ENCODE measurements at regions not wholly inside any gene's neighbourhood (a gene's known extent, or its start where the extent isn't known, plus 50 kb on each side); places are given as distances from the start of the nearest gene placed in this dataset.

DNA sequence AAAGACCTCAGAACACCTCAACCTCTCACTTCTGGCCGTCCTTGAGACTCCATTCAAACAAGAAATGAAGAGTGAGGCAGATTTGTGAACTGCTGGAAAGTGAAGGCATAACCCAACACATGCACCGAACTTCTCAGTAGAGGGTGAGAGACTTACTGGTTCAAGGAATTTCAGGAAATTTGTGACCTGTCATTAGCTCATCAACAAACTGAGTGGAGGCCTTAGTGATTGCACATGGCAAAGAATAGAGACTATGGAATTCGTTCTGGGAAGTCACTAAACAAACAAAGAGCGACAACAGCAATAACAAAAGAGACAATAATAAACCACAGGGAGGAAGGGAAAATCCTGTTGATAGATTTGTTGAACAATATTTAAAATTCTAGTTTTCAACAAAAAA is 125.0 kb upstream of the AKR1E2 start:
- intact Hi-C loops (cut with DNase I; ENCODE audit: low total_unique reads), result no loop called here
- Histone ChIP-seq H3K27ac (no peak overlapping the region), H3K4me1 (no peaks in the 10 kb centered on the region), H3K27me3 (no peaks in the 10 kb centered on the region), H3K4me3 (no peak overlapping the region), H3K36me3 (ENCODE audit: low read depth, missing control alignments) (no peaks in the 10 kb centered on the region), H3K9me3 (no peaks in the 10 kb centered on the region)
- TF ChIP-seq, protein P1, sequence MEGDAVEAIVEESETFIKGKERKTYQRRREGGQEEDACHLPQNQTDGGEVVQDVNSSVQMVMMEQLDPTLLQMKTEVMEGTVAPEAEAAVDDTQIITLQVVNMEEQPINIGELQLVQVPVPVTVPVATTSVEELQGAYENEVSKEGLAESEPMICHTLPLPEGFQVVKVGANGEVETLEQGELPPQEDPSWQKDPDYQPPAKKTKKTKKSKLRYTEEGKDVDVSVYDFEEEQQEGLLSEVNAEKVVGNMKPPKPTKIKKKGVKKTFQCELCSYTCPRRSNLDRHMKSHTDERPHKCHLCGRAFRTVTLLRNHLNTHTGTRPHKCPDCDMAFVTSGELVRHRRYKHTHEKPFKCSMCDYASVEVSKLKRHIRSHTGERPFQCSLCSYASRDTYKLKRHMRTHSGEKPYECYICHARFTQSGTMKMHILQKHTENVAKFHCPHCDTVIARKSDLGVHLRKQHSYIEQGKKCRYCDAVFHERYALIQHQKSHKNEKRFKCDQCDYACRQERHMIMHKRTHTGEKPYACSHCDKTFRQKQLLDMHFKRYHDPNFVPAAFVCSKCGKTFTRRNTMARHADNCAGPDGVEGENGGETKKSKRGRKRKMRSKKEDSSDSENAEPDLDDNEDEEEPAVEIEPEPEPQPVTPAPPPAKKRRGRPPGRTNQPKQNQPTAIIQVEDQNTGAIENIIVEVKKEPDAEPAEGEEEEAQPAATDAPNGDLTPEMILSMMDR (IDR thresholded peaks at IDR 0.05), result no peak
- TF ChIP-seq POLR2A (IDR thresholded peaks at IDR 0.05), result no peak
- WGBS, 2 donors, result 80 to 88% methylated on average over 4 of the region's 4 CpGs
- no peak for DNase-seq

DNA sequence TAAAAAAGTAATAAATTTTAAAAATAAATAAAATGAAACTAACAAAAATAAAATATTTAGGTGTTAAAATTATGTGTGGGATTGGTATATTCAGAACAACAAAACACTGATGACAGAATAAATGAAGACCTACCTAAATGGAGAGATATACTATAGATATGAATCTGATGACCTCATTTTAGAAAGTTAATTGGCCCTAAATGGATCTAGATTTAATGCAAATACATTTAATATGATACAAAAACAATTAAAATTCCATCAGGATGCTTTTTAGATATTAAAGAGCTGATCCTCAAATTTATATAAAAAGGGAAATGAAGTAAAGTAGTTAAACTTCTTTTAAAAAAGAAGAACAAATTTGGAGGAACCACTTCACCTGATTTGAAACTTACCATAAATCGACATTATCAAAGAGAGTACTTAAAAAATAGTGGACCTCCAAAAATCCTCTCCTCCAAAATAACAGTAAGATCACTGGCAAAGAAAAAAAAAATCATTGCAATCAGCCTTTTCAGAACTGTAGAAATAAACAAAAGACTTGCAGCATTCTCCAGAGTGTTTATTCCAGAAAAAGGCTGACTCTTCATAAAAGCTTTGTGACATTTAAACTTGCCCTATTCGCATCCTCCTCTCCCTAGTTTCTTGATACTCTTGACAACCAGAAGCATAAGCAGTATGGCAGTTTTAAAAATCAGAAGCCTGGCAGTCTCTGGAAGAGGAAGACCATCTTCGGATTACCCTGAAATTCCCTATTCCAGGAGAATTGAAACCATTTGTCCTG is 125.9 kb upstream of the AKR1E2 start:
- DNase-seq, result no peak
- TF ChIP-seq, protein P1 (IDR thresholded peaks at IDR 0.05), result no peak
- TF ChIP-seq POLR2A (IDR thresholded peaks at IDR 0.05), result no peak
- Histone ChIP-seq H3K4me1 (no peaks in the 10 kb centered on the region), H3K9me3 (no peaks in the 10 kb centered on the region), H3K4me3 (no peak overlapping the region), H3K27ac (no peak overlapping the region), H3K36me3 (ENCODE audit: low read depth, missing control alignments) (no peaks in the 10 kb centered on the region), H3K27me3 (no peaks in the 10 kb centered on the region)
- 72 to 81% methylated on average over 3 of the region's 3 CpGs for WGBS, 2 donors
- intact Hi-C loops (cut with DNase I; ENCODE audit: low total_unique reads), result no loop called here

DNA sequence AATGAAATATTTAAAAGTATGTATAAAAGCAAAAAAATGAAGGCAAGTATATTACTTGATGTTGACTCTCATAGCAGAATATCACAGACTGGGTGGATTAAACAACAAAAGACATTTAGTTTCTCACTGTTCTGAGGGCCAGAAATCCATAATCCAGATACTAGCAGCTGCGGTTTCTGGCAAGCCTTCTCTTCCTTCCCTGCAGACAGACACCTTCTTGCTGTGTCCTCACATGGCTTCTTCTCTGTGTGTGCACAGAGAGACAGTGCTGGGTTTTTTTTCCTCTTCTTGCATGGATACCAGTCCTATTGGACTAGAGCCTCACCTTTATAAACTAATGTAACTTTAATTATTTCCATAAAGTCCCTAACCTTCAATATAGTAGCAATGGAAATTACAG is 127.9 kb upstream of the AKR1E2 start:
- no peak overlapping the region for H3K4me3 ChIP-seq
- H3K9me3 ChIP-seq, result no peaks in the 10 kb centered on the region
- intact Hi-C loops (cut with DNase I; ENCODE audit: low total_unique reads), result no loop called here
- WGBS, 2 donors, result 40 to 55% methylated on average over 1 of the region's 1 CpG
- peak; percentile 44 for DNase-seq
- H3K36me3 ChIP-seq (ENCODE audit: low read depth, missing control alignments), result no peaks in the 10 kb centered on the region
- no peaks in the 10 kb centered on the region for H3K27me3 ChIP-seq
- TF ChIP-seq POLR2A (IDR thresholded peaks at IDR 0.05), result no peak
- TF ChIP-seq, protein P1 (IDR thresholded peaks at IDR 0.05), result no peak
- no peak overlapping the region for H3K27ac ChIP-seq
- H3K4me1 ChIP-seq, result no peaks in the 10 kb centered on the region

DNA sequence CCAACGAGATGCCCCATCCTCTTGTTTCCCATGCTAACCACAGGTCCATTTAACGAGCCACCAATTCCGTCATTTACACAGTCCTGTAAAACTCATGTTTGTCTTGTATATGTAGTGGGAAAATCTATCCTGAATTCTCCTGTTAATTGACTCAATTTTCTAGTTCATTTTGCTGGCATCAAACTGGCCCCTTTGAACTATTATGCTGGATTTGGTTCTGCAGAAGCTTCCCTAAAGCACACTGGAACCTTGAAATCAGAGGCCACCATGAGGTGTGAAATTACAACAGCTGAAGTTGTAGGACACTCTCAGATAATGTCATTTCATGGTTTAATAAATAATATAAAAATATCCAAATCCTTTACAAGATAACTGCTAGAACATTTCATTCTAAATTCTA is 129.8 kb upstream of the AKR1E2 start:
- intact Hi-C loops (cut with DNase I; ENCODE audit: low total_unique reads), result no loop called here
- no peak overlapping the region for H3K4me3 ChIP-seq
- TF ChIP-seq, protein P1 (IDR thresholded peaks at IDR 0.05), result no peak
- TF ChIP-seq POLR2A (IDR thresholded peaks at IDR 0.05), result no peak
- no peaks in the 10 kb centered on the region for H3K4me1 ChIP-seq
- H3K36me3 ChIP-seq (ENCODE audit: low read depth, missing control alignments), result no peaks in the 10 kb centered on the region
- DNase-seq, result no peak
- no peaks in the 10 kb centered on the region for H3K27me3 ChIP-seq
- no peaks in the 10 kb centered on the region for H3K9me3 ChIP-seq
- 83 to 89% methylated on average over 3 of the region's 3 CpGs for WGBS, 2 donors
- no peak overlapping the region for H3K27ac ChIP-seq

DNA sequence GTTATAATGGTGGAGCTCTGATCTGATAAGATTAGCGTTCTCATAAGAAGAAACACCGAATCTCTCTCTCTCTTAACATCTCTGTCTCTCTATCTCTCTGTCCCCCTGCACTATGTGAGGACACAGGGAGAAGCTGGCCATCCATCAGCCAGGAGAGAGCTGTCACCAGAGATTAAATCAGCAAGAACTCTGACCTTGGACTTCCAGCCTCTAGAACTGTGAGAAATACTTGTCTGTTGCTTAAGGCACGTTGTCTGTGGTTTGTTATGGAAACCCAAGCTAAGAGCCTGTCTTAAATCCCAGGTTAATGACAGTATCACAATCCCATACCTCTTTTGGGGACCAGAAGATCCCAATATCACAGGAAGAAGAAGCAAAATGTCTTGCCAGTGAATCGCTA is 132.0 kb upstream of the AKR1E2 start:
- no peak overlapping the region for H3K27ac ChIP-seq
- 89 to 94% methylated on average over 4 of the region's 4 CpGs for WGBS, 2 donors

More for the DNA sequence above, 132.0 kb upstream of the AKR1E2 start:
- no peaks in the 10 kb centered on the region for H3K36me3 ChIP-seq (ENCODE audit: low read depth, missing control alignments)
- H3K27me3 ChIP-seq, result no peaks in the 10 kb centered on the region
- TF ChIP-seq, protein P1 (IDR thresholded peaks at IDR 0.05), result no peak
- no peak for TF ChIP-seq POLR2A (IDR thresholded peaks at IDR 0.05)
- no peaks in the 10 kb centered on the region for H3K9me3 ChIP-seq
- no peaks in the 10 kb centered on the region for H3K4me1 ChIP-seq
- H3K4me3 ChIP-seq, result no peak overlapping the region
- intact Hi-C loops (cut with DNase I; ENCODE audit: low total_unique reads), result no loop called here
- no peak for DNase-seq

Data from testis (tissue), 2 donors.